HepG2 (cell line): ENCODE measurements at regions not wholly inside any gene's neighbourhood (a gene's known extent, or its start where the extent isn't known, plus 50 kb on each side); places are given as distances from the start of the nearest gene placed in this dataset.

Experiments
- ERF ChIP-seq: IDR thresholded peaks from 2 replicates; pipeline ENCODE4 v1.6.1; 2018; ENCODE audit warnings: missing biosample characterization, missing genetic modification reagents
- FOXP1 ChIP-seq, 2 experiments: fragments of 450-650 bp in 1 of 2; IDR thresholded peaks; 2 replicates each; pipeline ENCODE4 v1.6.1; 2017 to 2018; ENCODE audit warnings: antibody characterized with exemption in 1 of 2
- FOXP4 ChIP-seq: sonication (generic); formaldehyde crosslinking; IDR thresholded peaks from 2 replicates; pipeline ENCODE4 v1.4.0; 2020; ENCODE audit warnings: missing genetic modification reagents
- IRX3 ChIP-seq: sonication (generic); formaldehyde crosslinking; IDR thresholded peaks from 2 replicates; pipeline ENCODE4 v1.8.1; 2023; ENCODE audit warnings: mild to moderate bottlenecking, low read depth, missing genetic modification reagents, borderline replicate concordance
- JUND ChIP-seq: sonication (generic); formaldehyde crosslinking; IDR thresholded peaks from 2 replicates; pipeline ENCODE4 v1.8.0; 2022; ENCODE audit warnings: mild to moderate bottlenecking, missing genetic modification reagents
- MYNN ChIP-seq: sonication (generic); formaldehyde crosslinking; IDR thresholded peaks from 2 replicates; pipeline ENCODE4 v1.4.0; 2020; ENCODE audit warnings: mild to moderate bottlenecking, low read depth, missing genetic modification reagents
- NFE2 ChIP-seq: sonication (generic); formaldehyde crosslinking; IDR thresholded peaks from 2 replicates; pipeline ENCODE4 v1.4.0; 2020; ENCODE audit warnings: missing genetic modification reagents
- PLSCR1 ChIP-seq: sonication (generic); formaldehyde crosslinking; IDR thresholded peaks from 2 replicates; pipeline ENCODE4 v1.5.0; 2020; ENCODE audit warnings: missing genetic modification reagents, mild to moderate bottlenecking, borderline replicate concordance
- RERE ChIP-seq: IDR thresholded peaks from 2 replicates; pipeline ENCODE4 v1.6.1; 2016; ENCODE audit warnings: low read depth, missing genetic modification reagents, missing compliant biosample characterization
- SYNCRIP ChIP-seq: fragments of 200-400 bp; formaldehyde crosslinking; IDR thresholded peaks from 2 replicates; pipeline ENCODE4 v1.6.1; 2018; ENCODE audit warnings: mild to moderate bottlenecking, low read depth, low read length; ENCODE audit not compliant: insufficient read depth
- TFDP1 ChIP-seq: IDR thresholded peaks from 2 replicates; pipeline ENCODE4 v1.6.1; 2016; ENCODE audit warnings: missing compliant biosample characterization, missing genetic modification reagents, borderline replicate concordance
- ZBTB37 ChIP-seq: sonication (generic); formaldehyde crosslinking; IDR thresholded peaks from 2 replicates; pipeline ENCODE4 v1.4.0; 2020; ENCODE audit warnings: mild to moderate bottlenecking, missing genetic modification reagents
- ZFP36 ChIP-seq: fragments of 150-350 bp; IDR thresholded peaks from 2 replicates; pipeline ENCODE4 v1.6.1; 2018; ENCODE audit warnings: borderline replicate concordance, low read length, low read depth; ENCODE audit not compliant: partially characterized antibody
- ZFP91 ChIP-seq: sonication (generic); formaldehyde crosslinking; IDR thresholded peaks from 2 replicates; pipeline ENCODE4 v1.9.0; 2022; ENCODE audit warnings: missing genetic modification reagents, mild to moderate bottlenecking, borderline replicate concordance

GRCh38 chr1:10936998-10937901, 75.2 kb upstream of the TARDBP start (continued):
- peak; percentile 64; the same call in 1 of the 2 replicates for TF ChIP-seq ZBTB37
- TF ChIP-seq FOXP4 (CRISPR knock-in tag) = peak; percentile 84
- TF ChIP-seq MYNN (CRISPR knock-in tag) = no peak
- TF ChIP-seq ZFP91 = peak; percentile 80; the same call in 1 of the 2 replicates
- peak; percentile 48; the same call in 1 of the 2 replicates for TF ChIP-seq ERF (CRISPR knock-in tag)
- no peak for TF ChIP-seq PLSCR1 (CRISPR knock-in tag)
- no peak for TF ChIP-seq FOXP1 (IDR thresholded peaks at IDR 0.05)
- TF ChIP-seq FOXP1 (CRISPR knock-in tag; IDR thresholded peaks at IDR 0.05) = peak; percentile 39
- no peak for TF ChIP-seq JUND (CRISPR knock-in tag)
- TF ChIP-seq ZFP36 = no peak
- TF ChIP-seq SYNCRIP = no peak
- TF ChIP-seq NFE2 = no peak
- TF ChIP-seq IRX3 (CRISPR knock-in tag) = no peak
- peak; percentile 90 for TF ChIP-seq RERE
- peak; percentile 58; the same call in 1 of the 2 replicates for TF ChIP-seq TFDP1
